ENCODE measurements at regions not wholly inside any gene's neighbourhood (a gene's known extent, or its start where the extent isn't known, plus 50 kb on each side); places are given as distances from the start of the nearest gene placed in this dataset.

DNA sequence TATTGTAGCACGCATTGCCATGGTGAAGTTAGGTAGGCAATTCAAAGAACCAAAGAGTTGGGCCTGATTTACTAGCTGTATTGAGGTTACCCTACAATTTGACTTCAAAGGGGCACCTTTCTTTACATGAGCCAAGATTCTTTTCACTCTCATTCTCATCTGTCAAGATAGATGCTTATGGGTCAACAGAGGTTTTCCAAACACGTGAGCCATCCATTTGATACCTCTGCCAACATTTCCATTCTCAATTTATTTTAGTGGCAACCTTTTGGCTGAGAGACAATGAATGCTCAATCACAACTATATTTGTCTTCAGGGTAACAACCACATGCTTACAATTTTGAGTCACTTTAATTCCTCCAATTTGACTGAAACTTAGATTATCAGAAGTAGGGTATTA, 370.6 kb upstream of the CDH20 start:
- TF ChIP-seq, protein P1, sequence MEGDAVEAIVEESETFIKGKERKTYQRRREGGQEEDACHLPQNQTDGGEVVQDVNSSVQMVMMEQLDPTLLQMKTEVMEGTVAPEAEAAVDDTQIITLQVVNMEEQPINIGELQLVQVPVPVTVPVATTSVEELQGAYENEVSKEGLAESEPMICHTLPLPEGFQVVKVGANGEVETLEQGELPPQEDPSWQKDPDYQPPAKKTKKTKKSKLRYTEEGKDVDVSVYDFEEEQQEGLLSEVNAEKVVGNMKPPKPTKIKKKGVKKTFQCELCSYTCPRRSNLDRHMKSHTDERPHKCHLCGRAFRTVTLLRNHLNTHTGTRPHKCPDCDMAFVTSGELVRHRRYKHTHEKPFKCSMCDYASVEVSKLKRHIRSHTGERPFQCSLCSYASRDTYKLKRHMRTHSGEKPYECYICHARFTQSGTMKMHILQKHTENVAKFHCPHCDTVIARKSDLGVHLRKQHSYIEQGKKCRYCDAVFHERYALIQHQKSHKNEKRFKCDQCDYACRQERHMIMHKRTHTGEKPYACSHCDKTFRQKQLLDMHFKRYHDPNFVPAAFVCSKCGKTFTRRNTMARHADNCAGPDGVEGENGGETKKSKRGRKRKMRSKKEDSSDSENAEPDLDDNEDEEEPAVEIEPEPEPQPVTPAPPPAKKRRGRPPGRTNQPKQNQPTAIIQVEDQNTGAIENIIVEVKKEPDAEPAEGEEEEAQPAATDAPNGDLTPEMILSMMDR (IDR thresholded peaks at IDR 0.05): no peak
- TF ChIP-seq POLR2A (IDR thresholded peaks at IDR 0.05): no peak

Data from Peyer's patch (tissue), 4 donors.